ENCODE measurements at regions not wholly inside any gene's neighbourhood (a gene's known extent, or its start where the extent isn't known, plus 50 kb on each side); places are given as distances from the start of the nearest gene placed in this dataset.

GRCh38 chr3:181176601-181177000 lies 187.1 kb upstream of the DNAJC19 start:
- no peaks in the 10 kb centered on the region for H3K9me3 ChIP-seq (ENCODE audit: control insufficient read depth, low read length)
- no peak overlapping the region for H3K9ac ChIP-seq (ENCODE audit: low read length)
- H3K27me3 ChIP-seq (replicated peaks; ENCODE audit: control insufficient read depth, insufficient read depth, low read length): peaks cover 7% of the 10 kb centered on the region
- no peak overlapping the region for H3K4me3 ChIP-seq (ENCODE audit: low read length)
- DNase-seq (ENCODE audit: low read depth): peak; percentile 46
- H3K4me1 ChIP-seq (ENCODE audit: control insufficient read depth, insufficient read depth, low read length): peaks cover 3% of the 10 kb centered on the region
- no peaks in the 10 kb centered on the region for H3K36me3 ChIP-seq (ENCODE audit: control insufficient read depth, insufficient read depth, low read length, severe bottlenecking)

- Histone ChIP-seq H3K4me1 (ENCODE audit: control insufficient read depth, insufficient read depth, low read length) (peaks cover 3% of the 10 kb centered on the region), H3K9me3 (ENCODE audit: control insufficient read depth, low read length) (no peaks in the 10 kb centered on the region), H3K9ac (ENCODE audit: low read length) (no peak overlapping the region), H3K36me3 (ENCODE audit: control insufficient read depth, insufficient read depth, low read length, severe bottlenecking) (no peaks in the 10 kb centered on the region), H3K27me3 (replicated peaks; ENCODE audit: control insufficient read depth, insufficient read depth, low read length) (peaks cover 7% of the 10 kb centered on the region), H3K4me3 (ENCODE audit: low read length) (no peak overlapping the region)
- no peak for DNase-seq (ENCODE audit: low read depth)
Measured at GRCh38 chr3:181174676-181175233, 185.2 kb upstream of the DNAJC19 start.

- Histone ChIP-seq H3K9ac (ENCODE audit: low read length) (no peak overlapping the region), H3K27me3 (replicated peaks; ENCODE audit: control insufficient read depth, insufficient read depth, low read length) (peaks cover 3% of the 10 kb centered on the region), H3K9me3 (ENCODE audit: control insufficient read depth, low read length) (no peaks in the 10 kb centered on the region), H3K4me3 (ENCODE audit: low read length) (no peak overlapping the region), H3K36me3 (ENCODE audit: control insufficient read depth, insufficient read depth, low read length, severe bottlenecking) (no peaks in the 10 kb centered on the region), H3K4me1 (ENCODE audit: control insufficient read depth, insufficient read depth, low read length) (peaks cover 3% of the 10 kb centered on the region)
- DNase-seq (ENCODE audit: low read depth): no peak
Measured at GRCh38 chr3:181174022-181174421, 184.5 kb upstream of the DNAJC19 start.

- Histone ChIP-seq H3K9me3 (ENCODE audit: control insufficient read depth, low read length) (no peaks in the 10 kb centered on the region), H3K36me3 (ENCODE audit: control insufficient read depth, insufficient read depth, low read length, severe bottlenecking) (no peaks in the 10 kb centered on the region), H3K9ac (ENCODE audit: low read length) (no peak overlapping the region), H3K4me3 (ENCODE audit: low read length) (no peak overlapping the region), H3K4me1 (ENCODE audit: control insufficient read depth, insufficient read depth, low read length) (peaks cover 3% of the 10 kb centered on the region), H3K27me3 (replicated peaks; ENCODE audit: control insufficient read depth, insufficient read depth, low read length) (peaks cover 3% of the 10 kb centered on the region)
- no peak for DNase-seq (ENCODE audit: low read depth)
Measured at GRCh38 chr3:181173227-181173626, 183.7 kb upstream of the DNAJC19 start.

- Histone ChIP-seq H3K27me3 (replicated peaks; ENCODE audit: control insufficient read depth, insufficient read depth, low read length) (no peaks in the 10 kb centered on the region), H3K9me3 (ENCODE audit: control insufficient read depth, low read length) (no peaks in the 10 kb centered on the region), H3K9ac (ENCODE audit: low read length) (no peak overlapping the region), H3K36me3 (ENCODE audit: control insufficient read depth, insufficient read depth, low read length, severe bottlenecking) (no peaks in the 10 kb centered on the region), H3K4me1 (ENCODE audit: control insufficient read depth, insufficient read depth, low read length) (no peaks in the 10 kb centered on the region), H3K4me3 (ENCODE audit: low read length) (no peak overlapping the region)
- peak; percentile 1 for DNase-seq (ENCODE audit: low read depth)
Measured at GRCh38 chr3:181134873-181135272, 145.3 kb upstream of the DNAJC19 start.

- no peak for DNase-seq (ENCODE audit: low read depth)
- no peak overlapping the region for H3K4me3 ChIP-seq (ENCODE audit: low read length)
- H3K36me3 ChIP-seq (ENCODE audit: control insufficient read depth, insufficient read depth, low read length, severe bottlenecking): no peaks in the 10 kb centered on the region
- H3K9ac ChIP-seq (ENCODE audit: low read length): no peak overlapping the region
- H3K9me3 ChIP-seq (ENCODE audit: control insufficient read depth, low read length): no peaks in the 10 kb centered on the region
- no peaks in the 10 kb centered on the region for H3K4me1 ChIP-seq (ENCODE audit: control insufficient read depth, insufficient read depth, low read length)
- no peaks in the 10 kb centered on the region for H3K27me3 ChIP-seq (replicated peaks; ENCODE audit: control insufficient read depth, insufficient read depth, low read length)
Measured at GRCh38 chr3:181133832-181134231, 144.3 kb upstream of the DNAJC19 start.

- no peaks in the 10 kb centered on the region for H3K36me3 ChIP-seq (ENCODE audit: control insufficient read depth, insufficient read depth, low read length, severe bottlenecking)
- no peaks in the 10 kb centered on the region for H3K4me1 ChIP-seq (ENCODE audit: control insufficient read depth, insufficient read depth, low read length)
- H3K27me3 ChIP-seq (replicated peaks; ENCODE audit: control insufficient read depth, insufficient read depth, low read length): no peaks in the 10 kb centered on the region
- H3K9ac ChIP-seq (ENCODE audit: low read length): no peak overlapping the region
- no peak for DNase-seq (ENCODE audit: low read depth)
- peaks cover 5% of the 10 kb centered on the region for H3K9me3 ChIP-seq (ENCODE audit: control insufficient read depth, low read length)
- H3K4me3 ChIP-seq (ENCODE audit: low read length): no peak overlapping the region
Measured at GRCh38 chr3:181105646-181106045, 116.1 kb upstream of the DNAJC19 start.

GRCh38 chr3:181103605-181104004 lies 114.1 kb upstream of the DNAJC19 start:
- Histone ChIP-seq H3K9me3 (ENCODE audit: control insufficient read depth, low read length) (peaks cover 5% of the 10 kb centered on the region), H3K36me3 (ENCODE audit: control insufficient read depth, insufficient read depth, low read length, severe bottlenecking) (no peaks in the 10 kb centered on the region), H3K4me3 (ENCODE audit: low read length) (no peak overlapping the region), H3K4me1 (ENCODE audit: control insufficient read depth, insufficient read depth, low read length) (no peaks in the 10 kb centered on the region), H3K9ac (ENCODE audit: low read length) (no peak overlapping the region), H3K27me3 (replicated peaks; ENCODE audit: control insufficient read depth, insufficient read depth, low read length) (no peaks in the 10 kb centered on the region)
- no peak for DNase-seq (ENCODE audit: low read depth)

- no peaks in the 10 kb centered on the region for H3K9me3 ChIP-seq (ENCODE audit: control insufficient read depth, low read length)
- no peak for DNase-seq (ENCODE audit: low read depth)
- no peak overlapping the region for H3K4me3 ChIP-seq (ENCODE audit: low read length)
- no peaks in the 10 kb centered on the region for H3K4me1 ChIP-seq (ENCODE audit: control insufficient read depth, insufficient read depth, low read length)
- H3K9ac ChIP-seq (ENCODE audit: low read length): no peak overlapping the region
- H3K36me3 ChIP-seq (ENCODE audit: control insufficient read depth, insufficient read depth, low read length, severe bottlenecking): no peaks in the 10 kb centered on the region
- H3K27me3 ChIP-seq (replicated peaks; ENCODE audit: control insufficient read depth, insufficient read depth, low read length): no peaks in the 10 kb centered on the region
Measured at GRCh38 chr3:181086011-181086410, 96.5 kb upstream of the DNAJC19 start.

- Histone ChIP-seq H3K27me3 (replicated peaks; ENCODE audit: control insufficient read depth, insufficient read depth, low read length) (no peaks in the 10 kb centered on the region), H3K9ac (ENCODE audit: low read length) (no peak overlapping the region), H3K36me3 (ENCODE audit: control insufficient read depth, insufficient read depth, low read length, severe bottlenecking) (no peaks in the 10 kb centered on the region), H3K4me1 (ENCODE audit: control insufficient read depth, insufficient read depth, low read length) (peaks cover 1% of the 10 kb centered on the region), H3K4me3 (ENCODE audit: low read length) (no peak overlapping the region), H3K9me3 (ENCODE audit: control insufficient read depth, low read length) (no peaks in the 10 kb centered on the region)
- no peak for DNase-seq (ENCODE audit: low read depth)
Measured at GRCh38 chr3:181081930-181082329, 92.4 kb upstream of the DNAJC19 start.

- H3K27me3 ChIP-seq (replicated peaks; ENCODE audit: control insufficient read depth, insufficient read depth, low read length): no peaks in the 10 kb centered on the region
- peaks cover 3% of the 10 kb centered on the region for H3K4me1 ChIP-seq (ENCODE audit: control insufficient read depth, insufficient read depth, low read length)
- H3K4me3 ChIP-seq (ENCODE audit: low read length): no peak overlapping the region
- peaks cover 5% of the 10 kb centered on the region for H3K9me3 ChIP-seq (ENCODE audit: control insufficient read depth, low read length)
- H3K36me3 ChIP-seq (ENCODE audit: control insufficient read depth, insufficient read depth, low read length, severe bottlenecking): no peaks in the 10 kb centered on the region
- H3K9ac ChIP-seq (ENCODE audit: low read length): no peak overlapping the region
- DNase-seq (ENCODE audit: low read depth): no peak
Measured at GRCh38 chr3:181076558-181076957, 87.0 kb upstream of the DNAJC19 start.

GRCh38 chr3:181075098-181075497 lies 85.6 kb upstream of the DNAJC19 start:
- Histone ChIP-seq H3K4me3 (ENCODE audit: low read length) (no peak overlapping the region), H3K36me3 (ENCODE audit: control insufficient read depth, insufficient read depth, low read length, severe bottlenecking) (no peaks in the 10 kb centered on the region), H3K9ac (ENCODE audit: low read length) (no peak overlapping the region), H3K9me3 (ENCODE audit: control insufficient read depth, low read length) (peaks cover 5% of the 10 kb centered on the region), H3K4me1 (ENCODE audit: control insufficient read depth, insufficient read depth, low read length) (peaks cover 3% of the 10 kb centered on the region), H3K27me3 (replicated peaks; ENCODE audit: control insufficient read depth, insufficient read depth, low read length) (no peaks in the 10 kb centered on the region)
- no peak for DNase-seq (ENCODE audit: low read depth)

All from adipocyte (in vitro differentiated cells).